H9 (cell line): ENCODE measurements at regions not wholly inside any gene's neighbourhood (a gene's known extent, or its start where the extent isn't known, plus 50 kb on each side); places are given as distances from the start of the nearest gene placed in this dataset.

ENCODE experiments used
- DNase-seq: peaks from one replicate; pipeline ENCODE4 v3.0.0-alpha.2; 2017
- H2AFZ ChIP-seq: one replicate; pipeline ENCODE4 v1.6.1; 2013; ENCODE audit warnings: mild to moderate bottlenecking, low read length, control low read depth, moderate library complexity
- H2AK5ac ChIP-seq: 2 replicates; pipeline ENCODE4 v1.6.1; 2013; ENCODE audit warnings: low read length, control low read depth, mixed read lengths; ENCODE audit not compliant: insufficient read length
- H2BK120ac ChIP-seq: one replicate; pipeline ENCODE4 v1.6.1; 2013; ENCODE audit warnings: low read depth, mild to moderate bottlenecking, low read length, control low read depth, inconsistent platforms; ENCODE audit not compliant: poor library complexity, severe bottlenecking
- H2BK12ac ChIP-seq: 2 replicates; pipeline ENCODE4 v1.6.1; 2013; ENCODE audit warnings: low read length, control low read depth, mixed read lengths, low read depth; ENCODE audit not compliant: insufficient read length
- H2BK15ac ChIP-seq: 2 replicates; pipeline ENCODE4 v1.6.1; 2013; ENCODE audit warnings: low read depth, low read length, control low read depth
- H2BK20ac ChIP-seq: one replicate; pipeline ENCODE4 v1.6.1; 2013; ENCODE audit warnings: low read depth, mild to moderate bottlenecking, low read length, control low read depth, inconsistent platforms; ENCODE audit not compliant: poor library complexity, severe bottlenecking
- H2BK5ac ChIP-seq: 2 replicates; pipeline ENCODE4 v1.6.1; 2013; ENCODE audit warnings: low read length, control low read depth, mixed read lengths; ENCODE audit not compliant: insufficient read length
- H3K14ac ChIP-seq: 2 replicates; pipeline ENCODE4 v1.6.1; 2013; ENCODE audit warnings: low read length, control low read depth; ENCODE audit not compliant: insufficient read depth
- H3K18ac ChIP-seq: 2 replicates; pipeline ENCODE4 v1.6.1; 2013; ENCODE audit warnings: low read depth, mild to moderate bottlenecking, mixed read lengths, low read length, control low read depth; ENCODE audit not compliant: insufficient read length
- H3K23ac ChIP-seq: 2 replicates; pipeline ENCODE4 v1.6.1; 2013; ENCODE audit warnings: low read length, control low read depth, mixed read lengths, low read depth; ENCODE audit not compliant: insufficient read length
- H3K23me2 ChIP-seq: 2 replicates; pipeline ENCODE4 v1.6.1; 2013; ENCODE audit warnings: low read depth, mild to moderate bottlenecking, mixed read lengths, low read length, control low read depth; ENCODE audit not compliant: insufficient read length, poor library complexity, severe bottlenecking
- H3K27ac ChIP-seq: 2 replicates; pipeline ENCODE4 v1.5.1; 2013; ENCODE audit warnings: low read length, control low read depth, mixed read lengths, low read depth; ENCODE audit not compliant: insufficient read length
- H3K27me3 ChIP-seq: 2 replicates; pipeline ENCODE4 v1.6.1; 2013; ENCODE audit warnings: low read length, control low read depth, inconsistent platforms; ENCODE audit not compliant: insufficient read depth
- H3K4ac ChIP-seq: 2 replicates; pipeline ENCODE4 v1.6.1; 2013; ENCODE audit warnings: low read depth, mild to moderate bottlenecking, control low read depth, inconsistent platforms, low read length, moderate library complexity
- H3K4me1 ChIP-seq: 2 replicates; pipeline ENCODE4 v1.6.1; 2013; ENCODE audit warnings: low read length, control low read depth, inconsistent platforms; ENCODE audit not compliant: insufficient read depth
- H3K4me2 ChIP-seq: 2 replicates; pipeline ENCODE4 v1.6.1; 2013; ENCODE audit warnings: low read length, control low read depth, mixed read lengths; ENCODE audit not compliant: insufficient read length, insufficient read depth
- H3K56ac ChIP-seq: 2 replicates; pipeline ENCODE4 v1.6.1; 2013; ENCODE audit warnings: low read depth, mild to moderate bottlenecking, mixed read lengths, low read length, control low read depth; ENCODE audit not compliant: insufficient read length
- H3K79me1 ChIP-seq: 2 replicates; pipeline ENCODE4 v1.6.1; 2013; ENCODE audit warnings: low read depth, mild to moderate bottlenecking, moderate library complexity, low read length, control low read depth, inconsistent platforms; ENCODE audit not compliant: insufficient read depth, poor library complexity, severe bottlenecking
- H3K79me2 ChIP-seq: 2 replicates; pipeline ENCODE4 v1.6.1; 2013; ENCODE audit warnings: low read length, control low read depth, inconsistent platforms; ENCODE audit not compliant: insufficient read depth
- H3K9ac ChIP-seq: 2 replicates; pipeline ENCODE4 v1.6.1; 2013; ENCODE audit warnings: low read length, control low read depth, mixed read lengths; ENCODE audit not compliant: insufficient read length; ENCODE audit errors: extremely low read depth
- H3K9me3 ChIP-seq: one replicate; pipeline ENCODE4 v1.6.1; 2013; ENCODE audit warnings: low read depth, low read length, inconsistent platforms; ENCODE audit not compliant: control insufficient read depth
- H3T11ph ChIP-seq: one replicate; pipeline ENCODE4 v1.6.1; 2013; ENCODE audit warnings: mild to moderate bottlenecking, low read length, control low read depth, inconsistent platforms
- H4K20me1 ChIP-seq: one replicate; pipeline ENCODE4 v1.6.1; 2013; ENCODE audit not compliant: control insufficient read depth, insufficient read length, insufficient read depth
- H4K5ac ChIP-seq: 2 replicates; pipeline ENCODE4 v1.6.1; 2013; ENCODE audit warnings: low read depth, mild to moderate bottlenecking, mixed read lengths, low read length, control low read depth; ENCODE audit not compliant: insufficient read length
- H4K8ac ChIP-seq: replicated peaks from 2 replicates; pipeline ENCODE4 v1.6.1; 2013; ENCODE audit warnings: low read length, control low read depth, mixed read lengths, low read depth; ENCODE audit not compliant: insufficient read length
- H4K91ac ChIP-seq: 2 replicates; pipeline ENCODE4 v1.6.1; 2013; ENCODE audit warnings: low read depth, mild to moderate bottlenecking, moderate library complexity, mixed read lengths, low read length, control low read depth; ENCODE audit not compliant: insufficient read length
- H3K27ac Mint-ChIP-seq, 3 experiments: 2 replicates in 2 of 3; 3 replicates in 1 of 3; pipeline ENCODE4 v1.8.0; 2020 to 2021; ENCODE audit warnings: mixed read lengths in 3 of 3, mild to moderate bottlenecking in 1 of 3, moderate library complexity in 1 of 3
- H3K27me3 Mint-ChIP-seq: 2 replicates; pipeline ENCODE4 v1.8.0; 2021; ENCODE audit warnings: low read depth, mild to moderate bottlenecking, moderate library complexity, mixed read lengths
- H3K36me3 Mint-ChIP-seq, 3 experiments: 2 replicates in 2 of 3; 3 replicates in 1 of 3; pipeline ENCODE4 v1.8.0; 2020 to 2021; ENCODE audit warnings: low read depth in 3 of 3, mixed read lengths in 3 of 3; ENCODE audit not compliant: insufficient read depth in 1 of 3
- H3K4me1 Mint-ChIP-seq, 2 experiments: 2 replicates each; pipeline ENCODE4 v1.8.0; 2020; ENCODE audit warnings: mixed read lengths in 2 of 2
- H3K4me3 Mint-ChIP-seq, 2 experiments: 2 replicates in 1 of 2; 3 replicates in 1 of 2; pipeline ENCODE4 v1.8.0; 2020 to 2021; ENCODE audit warnings: mild to moderate bottlenecking in 2 of 2, mixed read lengths in 2 of 2, moderate library complexity in 1 of 2
- H3K9me3 Mint-ChIP-seq, 2 experiments: 2 replicates in 1 of 2; 3 replicates in 1 of 2; pipeline ENCODE4 v1.8.0; 2020; ENCODE audit warnings: mild to moderate bottlenecking in 2 of 2, mixed read lengths in 2 of 2, moderate library complexity in 1 of 2
- WGBS: extraction: QIAGEN DNeasy Blood & Tissue Kit; methylation state at CpG from one replicate; pipeline ENCODE4 v1.1.7; 2013; ENCODE audit warnings: missing lambda C conversion rate, low lambda C conversion rate, mixed read lengths; ENCODE audit not compliant: insufficient read length; ENCODE audit errors: extremely low coverage; 5-methylcytosine and 5-hydroxymethylcytosine counted together
- TF ChIP-seq, protein P1 (sequence below): fragments of 200-600 bp; sonication (generic); conservative IDR thresholded peaks from 3 replicates; pipeline ENCODE4 v1.8.0; 2021; ENCODE audit warnings: antibody characterized with exemption, mild to moderate bottlenecking

DNA sequence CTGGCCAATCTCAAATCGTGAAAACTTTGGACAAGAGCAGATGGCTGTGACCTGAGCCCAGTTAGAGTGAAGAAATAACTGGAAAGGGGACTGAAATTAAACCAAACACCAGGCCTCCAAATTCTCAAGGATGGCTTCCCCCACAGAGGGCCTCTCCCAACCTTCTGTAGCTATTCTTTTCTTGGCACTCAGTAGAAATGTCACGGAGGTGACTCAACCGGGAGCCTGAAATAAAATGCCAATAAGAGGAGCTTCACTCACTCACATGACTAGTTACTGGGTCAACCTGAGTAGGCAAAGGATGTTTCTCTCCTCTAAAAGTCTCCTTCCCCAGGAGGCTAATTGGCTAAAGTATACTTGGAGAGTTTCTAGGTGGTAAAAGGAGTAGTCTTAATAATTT lies 230.7 kb downstream of the MAF start:
- no peak overlapping the region for H3K9ac ChIP-seq
- no peak overlapping the region for H2AK5ac ChIP-seq
- H3K4me2 ChIP-seq: no peak overlapping the region
- H3K18ac ChIP-seq: no peak overlapping the region
- no CpG with 5 or more reads among the region's 3 CpGs for WGBS
- no peaks in the 10 kb centered on the region for H3K27me3 ChIP-seq
- H3K23me2 ChIP-seq: no peaks in the 10 kb centered on the region
- no peaks in the 10 kb centered on the region for H3K79me2 ChIP-seq
- H3K4ac ChIP-seq: no peak overlapping the region
- no peak overlapping the region for H4K5ac ChIP-seq
- H3K56ac ChIP-seq: no peak overlapping the region
- Mint-ChIP-seq H3K4me1 (peaks cover 0 to 5% of the 10 kb centered on the region in 2 experiments; a peak in 1 of 4 replicates), H3K9me3 (peaks cover 3% of the 10 kb centered on the region in 2 experiments; a peak in 3 of 5 replicates), H3K27me3 (no peaks in the 10 kb centered on the region; the same call in 1 of the 2 replicates), H3K36me3 (peaks cover 0 to 8% (median 4%) of the 10 kb centered on the region in 3 experiments; a peak in 1 of 7 replicates), H3K27ac (no peak overlapping the region), H3K4me3 (no peak overlapping the region)
- H3T11ph ChIP-seq: no peak overlapping the region
- H4K8ac ChIP-seq: no peak overlapping the region
- no peak overlapping the region for H2BK120ac ChIP-seq
- no peaks in the 10 kb centered on the region for H3K4me1 ChIP-seq
- H2BK12ac ChIP-seq: no peak overlapping the region
- H2BK15ac ChIP-seq: no peak overlapping the region
- H3K9me3 ChIP-seq: no peaks in the 10 kb centered on the region
- no peak overlapping the region for H3K23ac ChIP-seq
- H4K20me1 ChIP-seq: no peaks in the 10 kb centered on the region
- no peak overlapping the region for H2AFZ ChIP-seq
- H3K14ac ChIP-seq: no peak overlapping the region
- no peak overlapping the region for H2BK5ac ChIP-seq
- no peak overlapping the region for H3K27ac ChIP-seq
- no peak overlapping the region for H2BK20ac ChIP-seq
- TF ChIP-seq, protein P1, sequence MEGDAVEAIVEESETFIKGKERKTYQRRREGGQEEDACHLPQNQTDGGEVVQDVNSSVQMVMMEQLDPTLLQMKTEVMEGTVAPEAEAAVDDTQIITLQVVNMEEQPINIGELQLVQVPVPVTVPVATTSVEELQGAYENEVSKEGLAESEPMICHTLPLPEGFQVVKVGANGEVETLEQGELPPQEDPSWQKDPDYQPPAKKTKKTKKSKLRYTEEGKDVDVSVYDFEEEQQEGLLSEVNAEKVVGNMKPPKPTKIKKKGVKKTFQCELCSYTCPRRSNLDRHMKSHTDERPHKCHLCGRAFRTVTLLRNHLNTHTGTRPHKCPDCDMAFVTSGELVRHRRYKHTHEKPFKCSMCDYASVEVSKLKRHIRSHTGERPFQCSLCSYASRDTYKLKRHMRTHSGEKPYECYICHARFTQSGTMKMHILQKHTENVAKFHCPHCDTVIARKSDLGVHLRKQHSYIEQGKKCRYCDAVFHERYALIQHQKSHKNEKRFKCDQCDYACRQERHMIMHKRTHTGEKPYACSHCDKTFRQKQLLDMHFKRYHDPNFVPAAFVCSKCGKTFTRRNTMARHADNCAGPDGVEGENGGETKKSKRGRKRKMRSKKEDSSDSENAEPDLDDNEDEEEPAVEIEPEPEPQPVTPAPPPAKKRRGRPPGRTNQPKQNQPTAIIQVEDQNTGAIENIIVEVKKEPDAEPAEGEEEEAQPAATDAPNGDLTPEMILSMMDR: no peak
- DNase-seq: no peak
- no peaks in the 10 kb centered on the region for H3K79me1 ChIP-seq
- H4K91ac ChIP-seq: no peak overlapping the region
